Urinary bladder (tissue), 3 donors: ENCODE measurements at regions not wholly inside any gene's neighbourhood (a gene's known extent, or its start where the extent isn't known, plus 50 kb on each side); places are given as distances from the start of the nearest gene placed in this dataset.

Source experiments
- DNase-seq: peaks from one replicate; pipeline ENCODE4 v3.0.0-alpha.2; 2015; ENCODE audit errors: extremely low spot score
- H3K27ac ChIP-seq: one replicate; pipeline ENCODE4 v1.5.1; 2013; ENCODE audit warnings: low read depth, mild to moderate bottlenecking, moderate library complexity
- H3K36me3 ChIP-seq: one replicate; pipeline ENCODE4 v1.6.1; 2013; ENCODE audit warnings: mild to moderate bottlenecking, moderate library complexity; ENCODE audit not compliant: insufficient read depth
- H3K4me1 ChIP-seq: one replicate; pipeline ENCODE4 v1.6.1; 2013; ENCODE audit warnings: mild to moderate bottlenecking, moderate library complexity; ENCODE audit not compliant: insufficient read depth
- H3K4me3 ChIP-seq: one replicate; pipeline ENCODE4 v1.5.1; 2013; ENCODE audit warnings: low read depth, low read length
- WGBS: extraction: QIAGEN DNeasy Blood & Tissue Kit; methylation state at CpG from one replicate; pipeline ENCODE4 v1.1.7; 2013; 5-methylcytosine and 5-hydroxymethylcytosine counted together
- donor health status: healthy with polysubstance abuse.
- donor health status: healthy.

- DNase-seq, result no peak
- WGBS, result 58% methylated on average over 3 of the region's 3 CpGs
- Histone ChIP-seq H3K36me3 (no peaks in the 10 kb centered on the region), H3K4me3 (no peak overlapping the region), H3K27ac (no peak overlapping the region), H3K4me1 (no peaks in the 10 kb centered on the region)
Observed at GRCh38 chr10:77717336-77717735, 79.7 kb upstream of the KCNMA1 start.

- no peaks in the 10 kb centered on the region for H3K4me1 ChIP-seq
- 78% methylated on average over 13 of the region's 13 CpGs for WGBS
- H3K4me3 ChIP-seq, result no peak overlapping the region
- H3K36me3 ChIP-seq, result no peaks in the 10 kb centered on the region
- no peak overlapping the region for H3K27ac ChIP-seq
- no peak for DNase-seq
Observed at GRCh38 chr10:77716458-77717317, 79.1 kb upstream of the KCNMA1 start.

GRCh38 chr10:77715536-77715935, 77.9 kb upstream of the KCNMA1 start:
- Histone ChIP-seq H3K36me3 (no peaks in the 10 kb centered on the region), H3K4me1 (no peaks in the 10 kb centered on the region), H3K27ac (no peak overlapping the region), H3K4me3 (no peak overlapping the region)
- DNase-seq, result no peak
- 95% methylated on average over 1 of the region's 1 CpG for WGBS

- Histone ChIP-seq H3K4me3 (no peak overlapping the region), H3K4me1 (no peaks in the 10 kb centered on the region), H3K27ac (no peak overlapping the region), H3K36me3 (no peaks in the 10 kb centered on the region)
- no peak for DNase-seq
- 77% methylated on average over 3 of the region's 3 CpGs for WGBS
Observed at GRCh38 chr10:77715088-77715487, 77.5 kb upstream of the KCNMA1 start.

- Histone ChIP-seq H3K4me1 (no peaks in the 10 kb centered on the region), H3K27ac (no peak overlapping the region), H3K36me3 (no peaks in the 10 kb centered on the region), H3K4me3 (no peak overlapping the region)
- no peak for DNase-seq
- WGBS, result 56% methylated on average over 14 of the region's 14 CpGs
Observed at GRCh38 chr10:77713521-77714280, 76.1 kb upstream of the KCNMA1 start.

GRCh38 chr10:77712207-77712606, 74.6 kb upstream of the KCNMA1 start:
- no peak for DNase-seq
- 94% methylated on average over 1 of the region's 1 CpG for WGBS
- Histone ChIP-seq H3K4me1 (no peaks in the 10 kb centered on the region), H3K4me3 (no peak overlapping the region), H3K27ac (no peak overlapping the region), H3K36me3 (no peaks in the 10 kb centered on the region)

- 39% methylated on average over 9 of the region's 9 CpGs for WGBS
- Histone ChIP-seq H3K27ac (no peak overlapping the region), H3K4me1 (no peaks in the 10 kb centered on the region), H3K4me3 (no peak overlapping the region), H3K36me3 (no peaks in the 10 kb centered on the region)
- DNase-seq, result no peak
Observed at GRCh38 chr10:77711683-77712049, 74.1 kb upstream of the KCNMA1 start.

- no peak overlapping the region for H3K27ac ChIP-seq
- no peaks in the 10 kb centered on the region for H3K4me1 ChIP-seq
- WGBS, result 13% methylated on average over 51 of the region's 51 CpGs
- peak overlapping the region; percentile 7 for H3K4me3 ChIP-seq
- no peaks in the 10 kb centered on the region for H3K36me3 ChIP-seq
- DNase-seq, result peak; percentile 3
Observed at GRCh38 chr10:77710759-77711682, 73.4 kb upstream of the KCNMA1 start.

- Histone ChIP-seq H3K36me3 (no peaks in the 10 kb centered on the region), H3K27ac (no peak overlapping the region), H3K4me1 (no peaks in the 10 kb centered on the region), H3K4me3 (no peak overlapping the region)
- WGBS, result 74% methylated on average over 14 of the region's 14 CpGs
- DNase-seq, result no peak
Observed at GRCh38 chr10:77710081-77710551, 72.5 kb upstream of the KCNMA1 start.

- Histone ChIP-seq H3K27ac (no peak overlapping the region), H3K4me3 (no peak overlapping the region), H3K4me1 (no peaks in the 10 kb centered on the region), H3K36me3 (no peaks in the 10 kb centered on the region)
- WGBS, result 49% methylated on average over 1 of the region's 1 CpG
- DNase-seq, result no peak
Observed at GRCh38 chr10:77707570-77707969, 70.0 kb upstream of the KCNMA1 start.

- no peak overlapping the region for H3K4me3 ChIP-seq
- no peaks in the 10 kb centered on the region for H3K4me1 ChIP-seq
- H3K27ac ChIP-seq, result no peak overlapping the region
- H3K36me3 ChIP-seq, result no peaks in the 10 kb centered on the region
- WGBS, result 32% methylated on average over 3 of the region's 3 CpGs
- DNase-seq, result peak; percentile 6
Observed at GRCh38 chr10:77702166-77702565, 64.6 kb upstream of the KCNMA1 start.

- H3K4me1 ChIP-seq, result no peaks in the 10 kb centered on the region
- WGBS, result 44% methylated on average over 1 of the region's 1 CpG
Observed at GRCh38 chr10:77700086-77700485, 62.5 kb upstream of the KCNMA1 start.

GRCh38 chr10:77699080-77699645, 61.6 kb upstream of the KCNMA1 start:
- DNase-seq, result no peak
- Histone ChIP-seq H3K27ac (no peak overlapping the region), H3K4me3 (no peak overlapping the region), H3K36me3 (no peaks in the 10 kb centered on the region), H3K4me1 (no peaks in the 10 kb centered on the region)
- 69% methylated on average over 1 of the region's 1 CpG for WGBS

More at GRCh38 chr10:77700086-77700485, 62.5 kb upstream of the KCNMA1 start:
- Histone ChIP-seq H3K36me3 (no peaks in the 10 kb centered on the region), H3K27ac (no peak overlapping the region), H3K4me3 (no peak overlapping the region)
- DNase-seq, result no peak
